GM23248 (cell line): ENCODE measurements at regions not wholly inside any gene's neighbourhood (a gene's known extent, or its start where the extent isn't known, plus 50 kb on each side); places are given as distances from the start of the nearest gene placed in this dataset.
"Not testable (repeated sequence)": the region's sequence is repeated elsewhere in the genome, so short reads cannot be mapped to it uniquely, and the experiment has no call there.

ENCODE experiments used
- DNase-seq: peaks from one replicate; pipeline ENCODE4 v3.0.0-alpha.2; 2015
- H2AFZ ChIP-seq: fragments of 200-600 bp; sonication (generic); 2 replicates; pipeline ENCODE4 v1.6.1; 2016; ENCODE audit warnings: antibody characterized with exemption
- H3F3A ChIP-seq: fragments of 200-600 bp; sonication (generic); 2 replicates; pipeline ENCODE4 v1.6.1; 2016; ENCODE audit warnings: mild to moderate bottlenecking, antibody characterized with exemption, mixed run types; ENCODE audit not compliant: insufficient read depth
- H3K27ac ChIP-seq: fragments of 200-600 bp; sonication (generic); 2 replicates; pipeline ENCODE4 v1.5.1; 2016; ENCODE audit warnings: mild to moderate bottlenecking
- H3K27me3 ChIP-seq: fragments of 200-600 bp; sonication (generic); replicated peaks from 2 replicates; pipeline ENCODE4 v1.6.1; 2016; ENCODE audit warnings: mild to moderate bottlenecking; ENCODE audit not compliant: insufficient read depth
- H3K36me3 ChIP-seq: fragments of 200-600 bp; sonication (generic); 2 replicates; pipeline ENCODE4 v1.6.1; 2016; ENCODE audit warnings: low read depth, mild to moderate bottlenecking
- H3K4me1 ChIP-seq: fragments of 200-600 bp; sonication (generic); 2 replicates; pipeline ENCODE4 v1.6.1; 2016; ENCODE audit warnings: mild to moderate bottlenecking; ENCODE audit not compliant: insufficient read depth
- H3K4me2 ChIP-seq: fragments of 200-600 bp; sonication (generic); one replicate; pipeline ENCODE4 v1.6.1; 2016; ENCODE audit warnings: mild to moderate bottlenecking; ENCODE audit not compliant: unreplicated experiment
- H3K4me3 ChIP-seq: fragments of 200-600 bp; sonication (generic); 2 replicates; pipeline ENCODE4 v1.5.1; 2016; ENCODE audit warnings: mild to moderate bottlenecking
- H3K79me2 ChIP-seq: fragments of 200-600 bp; sonication (generic); 2 replicates; pipeline ENCODE4 v1.6.1; 2016; ENCODE audit warnings: mild to moderate bottlenecking; ENCODE audit not compliant: insufficient read depth
- H3K9ac ChIP-seq: fragments of 200-600 bp; sonication (generic); 2 replicates; pipeline ENCODE4 v1.6.1; 2016; ENCODE audit warnings: mild to moderate bottlenecking
- H3K9me2 ChIP-seq: fragments of 200-600 bp; sonication (generic); 2 replicates; pipeline ENCODE4 v1.6.1; 2016; ENCODE audit warnings: mixed run types, mild to moderate bottlenecking, moderate library complexity; ENCODE audit not compliant: insufficient read depth
- H3K9me3 ChIP-seq: fragments of 200-600 bp; sonication (generic); one replicate; pipeline ENCODE4 v1.6.1; 2017; ENCODE audit warnings: low read depth
- H4K20me1 ChIP-seq: fragments of 200-600 bp; sonication (generic); 2 replicates; pipeline ENCODE4 v1.6.0; 2016; ENCODE audit not compliant: insufficient read depth
- EZH2 ChIP-seq: fragments of 200-600 bp; sonication (generic); IDR thresholded peaks from 2 replicates; pipeline ENCODE4 v1.6.1; 2018; ENCODE audit warnings: antibody characterized with exemption, mild to moderate bottlenecking; ENCODE audit not compliant: insufficient read depth, poor library complexity, severe bottlenecking
- EZH2phosphoT487 ChIP-seq: fragments of 200-600 bp; sonication (generic); IDR thresholded peaks from 2 replicates; pipeline ENCODE4 v1.6.1; 2018; ENCODE audit warnings: antibody characterized with exemption, moderate library complexity, mild to moderate bottlenecking, low read depth; ENCODE audit not compliant: insufficient read depth
- WGBS, 2 experiments: methylation state at CpG; one replicate each; pipeline ENCODE4 v1.1.6; 2015 to 2017; ENCODE audit warnings: low lambda C conversion rate in 2 of 2, low coverage in 1 of 2; ENCODE audit errors: missing lambda C conversion rate in 2 of 2; 5-methylcytosine and 5-hydroxymethylcytosine counted together
- in situ Hi-C: fragments of 300-500 bp; cut with MboI; formaldehyde crosslinking; loops from 2 replicates; pipeline ENCODE4 v1.15.0; 2020

- no peak for DNase-seq
- in situ Hi-C loops, result no loop called here
Observed at GRCh38 chr17:22123536-22124281, 431.4 kb downstream of the KCNJ18 start.

GRCh38 chr17:22128171-22128570 lies 435.8 kb downstream of the KCNJ18 start:
- no peaks in the 10 kb centered on the region for H3K36me3 ChIP-seq
- H3K4me3 ChIP-seq, result no peak overlapping the region
- no peaks in the 10 kb centered on the region for H3K9me2 ChIP-seq
- no peaks in the 10 kb centered on the region for H3K79me2 ChIP-seq
- DNase-seq, result no peak
- H3K9ac ChIP-seq, result no peak overlapping the region
- H3K4me1 ChIP-seq, result no peaks in the 10 kb centered on the region
- H3F3A ChIP-seq, result no peaks in the 10 kb centered on the region
- no peaks in the 10 kb centered on the region for H3K27me3 ChIP-seq
- no peak overlapping the region for H3K27ac ChIP-seq
- H3K9me3 ChIP-seq, result peaks cover 3% of the 10 kb centered on the region
- in situ Hi-C loops, result no loop called here
- H4K20me1 ChIP-seq, result no peaks in the 10 kb centered on the region
- no peak for TF ChIP-seq EZH2
- TF ChIP-seq EZH2phosphoT487, result no peak
- H2AFZ ChIP-seq, result no peak overlapping the region
- no peak overlapping the region for H3K4me2 ChIP-seq
- 38 to 40% methylated on average over 1 of the region's 1 CpG for WGBS, 2 experiments

More at GRCh38 chr17:22123536-22124281, 431.4 kb downstream of the KCNJ18 start:
- Histone ChIP-seq H3K79me2 (no peaks in the 10 kb centered on the region), H3K9me2 (no peaks in the 10 kb centered on the region), H2AFZ (no peak overlapping the region), H3K4me2 (no peak overlapping the region), H3F3A (no peaks in the 10 kb centered on the region), H3K27me3 (no peaks in the 10 kb centered on the region), H4K20me1 (no peaks in the 10 kb centered on the region), H3K36me3 (no peaks in the 10 kb centered on the region), H3K4me3 (no peak overlapping the region), H3K27ac (no peak overlapping the region), H3K4me1 (no peaks in the 10 kb centered on the region), H3K9me3 (no peaks in the 10 kb centered on the region), H3K9ac (no peak overlapping the region)
- WGBS, 2 experiments, result 9 to 10% methylated on average over 8 of the region's 8 CpGs
- TF ChIP-seq EZH2, result no peak
- TF ChIP-seq EZH2phosphoT487, result no peak

- in situ Hi-C loops, result no loop called here
- no peaks in the 10 kb centered on the region for H4K20me1 ChIP-seq
- TF ChIP-seq EZH2phosphoT487 (no peak), EZH2 (no peak)
- no peak overlapping the region for H3K9ac ChIP-seq
- H3K4me1 ChIP-seq, result no peaks in the 10 kb centered on the region
- H3K9me3 ChIP-seq, result peaks cover 3% of the 10 kb centered on the region
- no peaks in the 10 kb centered on the region for H3K79me2 ChIP-seq
- H3K36me3 ChIP-seq, result no peaks in the 10 kb centered on the region
- H3K9me2 ChIP-seq, result no peaks in the 10 kb centered on the region
- H2AFZ ChIP-seq, result no peak overlapping the region
- no peak overlapping the region for H3K27ac ChIP-seq
- no peaks in the 10 kb centered on the region for H3K27me3 ChIP-seq
- no peak overlapping the region for H3K4me3 ChIP-seq
- H3K4me2 ChIP-seq, result no peak overlapping the region
- DNase-seq, result no peak
- H3F3A ChIP-seq, result no peaks in the 10 kb centered on the region
- WGBS, 2 experiments, result 47 to 63% methylated on average over 1 of the region's 1 CpG
Observed at GRCh38 chr17:22128723-22129122, 436.4 kb downstream of the KCNJ18 start.

GRCh38 chr17:22129920-22130319 lies 437.6 kb downstream of the KCNJ18 start:
- H4K20me1 ChIP-seq, H3K9me2 ChIP-seq, DNase-seq, H3F3A ChIP-seq, H3K27ac ChIP-seq, H3K4me2 ChIP-seq, H3K79me2 ChIP-seq, H3K4me3 ChIP-seq, H3K9me3 ChIP-seq, H3K36me3 ChIP-seq, in situ Hi-C loops, H2AFZ ChIP-seq, H3K9ac ChIP-seq, H3K4me1 ChIP-seq, H3K27me3 ChIP-seq: not testable (repeated sequence)
- 1% methylated on average over 5 of the region's 5 CpGs for WGBS, 2 experiments

GRCh38 chr17:22131740-22132139 lies 439.4 kb downstream of the KCNJ18 start:
- no peak overlapping the region for H3K9ac ChIP-seq
- H3K4me1 ChIP-seq, result no peaks in the 10 kb centered on the region
- no peak overlapping the region for H2AFZ ChIP-seq
- peaks cover 3% of the 10 kb centered on the region for H3K9me3 ChIP-seq
- H3K27me3 ChIP-seq, result no peaks in the 10 kb centered on the region
- no peak for DNase-seq
- TF ChIP-seq EZH2 (no peak), EZH2phosphoT487 (no peak)
- no peaks in the 10 kb centered on the region for H3K79me2 ChIP-seq
- H3F3A ChIP-seq, result no peaks in the 10 kb centered on the region
- no peak overlapping the region for H3K4me2 ChIP-seq
- in situ Hi-C loops, result no loop called here
- WGBS, 2 experiments, result 1% methylated on average over 1 of the region's 1 CpG
- H3K27ac ChIP-seq, result no peak overlapping the region
- H3K36me3 ChIP-seq, result no peaks in the 10 kb centered on the region
- no peaks in the 10 kb centered on the region for H4K20me1 ChIP-seq
- no peaks in the 10 kb centered on the region for H3K9me2 ChIP-seq
- H3K4me3 ChIP-seq, result no peak overlapping the region
